HCT116 (cell line): ENCODE measurements at regions not wholly inside any gene's neighbourhood (a gene's known extent, or its start where the extent isn't known, plus 50 kb on each side); places are given as distances from the start of the nearest gene placed in this dataset.

ENCODE experiments used
- EZH2 ChIP-seq: fragments of 200-600 bp; sonication (generic); IDR thresholded peaks from 2 replicates; pipeline ENCODE4 v1.6.1; 2017; ENCODE audit warnings: antibody characterized with exemption, mixed run types
- FOSL1 ChIP-seq: IDR thresholded peaks from 2 replicates; pipeline ENCODE4 v1.6.1; 2012; ENCODE audit warnings: low read depth
- POLR2A ChIP-seq: IDR thresholded peaks from 2 replicates; pipeline ENCODE4 v1.7.0; 2011; ENCODE audit warnings: borderline replicate concordance; ENCODE audit not compliant: insufficient read depth, insufficient read length; ENCODE audit errors: extremely low read depth
- POLR2AphosphoS5 ChIP-seq: IDR thresholded peaks from 2 replicates; pipeline ENCODE4 v1.6.1; 2011; ENCODE audit warnings: mild to moderate bottlenecking, low read depth, low read length, moderate library complexity
- TCF7L2 ChIP-seq: IDR thresholded peaks from 2 replicates; pipeline ENCODE4 v1.7.0; 2011; ENCODE audit warnings: borderline replicate concordance, inconsistent platforms; ENCODE audit not compliant: insufficient read depth, insufficient read length; ENCODE audit errors: extremely low read depth
- TF ChIP-seq, protein P1 (sequence below): IDR thresholded peaks from 2 replicates; pipeline ENCODE4 v1.6.1; 2012; ENCODE audit warnings: low read depth
- TF ChIP-seq, protein P2 (sequence below): IDR thresholded peaks from 2 replicates; pipeline ENCODE4 v1.6.1; 2011; ENCODE audit warnings: mild to moderate bottlenecking, low read length, moderate library complexity; ENCODE audit not compliant: insufficient replicate concordance; ENCODE audit errors: extremely low read depth

- TF ChIP-seq, protein P1, sequence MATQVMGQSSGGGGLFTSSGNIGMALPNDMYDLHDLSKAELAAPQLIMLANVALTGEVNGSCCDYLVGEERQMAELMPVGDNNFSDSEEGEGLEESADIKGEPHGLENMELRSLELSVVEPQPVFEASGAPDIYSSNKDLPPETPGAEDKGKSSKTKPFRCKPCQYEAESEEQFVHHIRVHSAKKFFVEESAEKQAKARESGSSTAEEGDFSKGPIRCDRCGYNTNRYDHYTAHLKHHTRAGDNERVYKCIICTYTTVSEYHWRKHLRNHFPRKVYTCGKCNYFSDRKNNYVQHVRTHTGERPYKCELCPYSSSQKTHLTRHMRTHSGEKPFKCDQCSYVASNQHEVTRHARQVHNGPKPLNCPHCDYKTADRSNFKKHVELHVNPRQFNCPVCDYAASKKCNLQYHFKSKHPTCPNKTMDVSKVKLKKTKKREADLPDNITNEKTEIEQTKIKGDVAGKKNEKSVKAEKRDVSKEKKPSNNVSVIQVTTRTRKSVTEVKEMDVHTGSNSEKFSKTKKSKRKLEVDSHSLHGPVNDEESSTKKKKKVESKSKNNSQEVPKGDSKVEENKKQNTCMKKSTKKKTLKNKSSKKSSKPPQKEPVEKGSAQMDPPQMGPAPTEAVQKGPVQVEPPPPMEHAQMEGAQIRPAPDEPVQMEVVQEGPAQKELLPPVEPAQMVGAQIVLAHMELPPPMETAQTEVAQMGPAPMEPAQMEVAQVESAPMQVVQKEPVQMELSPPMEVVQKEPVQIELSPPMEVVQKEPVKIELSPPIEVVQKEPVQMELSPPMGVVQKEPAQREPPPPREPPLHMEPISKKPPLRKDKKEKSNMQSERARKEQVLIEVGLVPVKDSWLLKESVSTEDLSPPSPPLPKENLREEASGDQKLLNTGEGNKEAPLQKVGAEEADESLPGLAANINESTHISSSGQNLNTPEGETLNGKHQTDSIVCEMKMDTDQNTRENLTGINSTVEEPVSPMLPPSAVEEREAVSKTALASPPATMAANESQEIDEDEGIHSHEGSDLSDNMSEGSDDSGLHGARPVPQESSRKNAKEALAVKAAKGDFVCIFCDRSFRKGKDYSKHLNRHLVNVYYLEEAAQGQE, result no peak
- no peak for TF ChIP-seq FOSL1
- TF ChIP-seq, protein P2, sequence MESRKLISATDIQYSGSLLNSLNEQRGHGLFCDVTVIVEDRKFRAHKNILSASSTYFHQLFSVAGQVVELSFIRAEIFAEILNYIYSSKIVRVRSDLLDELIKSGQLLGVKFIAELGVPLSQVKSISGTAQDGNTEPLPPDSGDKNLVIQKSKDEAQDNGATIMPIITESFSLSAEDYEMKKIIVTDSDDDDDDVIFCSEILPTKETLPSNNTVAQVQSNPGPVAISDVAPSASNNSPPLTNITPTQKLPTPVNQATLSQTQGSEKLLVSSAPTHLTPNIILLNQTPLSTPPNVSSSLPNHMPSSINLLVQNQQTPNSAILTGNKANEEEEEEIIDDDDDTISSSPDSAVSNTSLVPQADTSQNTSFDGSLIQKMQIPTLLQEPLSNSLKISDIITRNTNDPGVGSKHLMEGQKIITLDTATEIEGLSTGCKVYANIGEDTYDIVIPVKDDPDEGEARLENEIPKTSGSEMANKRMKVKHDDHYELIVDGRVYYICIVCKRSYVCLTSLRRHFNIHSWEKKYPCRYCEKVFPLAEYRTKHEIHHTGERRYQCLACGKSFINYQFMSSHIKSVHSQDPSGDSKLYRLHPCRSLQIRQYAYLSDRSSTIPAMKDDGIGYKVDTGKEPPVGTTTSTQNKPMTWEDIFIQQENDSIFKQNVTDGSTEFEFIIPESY, result no peak
- TF ChIP-seq TCF7L2, result no peak
- no peak for TF ChIP-seq EZH2
- TF ChIP-seq POLR2AphosphoS5, result no peak
- TF ChIP-seq POLR2A, result no peak
These were observed 83.7 kb upstream of the TMED7 start for GRCh38 chr5:115709585-115709984.
